22Rv1 (cell line): ENCODE measurements at regions not wholly inside any gene's neighbourhood (a gene's known extent, or its start where the extent isn't known, plus 50 kb on each side); places are given as distances from the start of the nearest gene placed in this dataset.

Experiments
- ZFX ChIP-seq: fragments of 450-650 bp; IDR thresholded peaks from 2 replicates; pipeline ENCODE4 v1.6.1; 2017; ENCODE audit warnings: antibody characterized with exemption, borderline replicate concordance
- TF ChIP-seq, protein P1 (sequence below): fragments of 450-650 bp; IDR thresholded peaks from 2 replicates; pipeline ENCODE4 v1.5.1; 2017; ENCODE audit warnings: mild to moderate bottlenecking

DNA sequence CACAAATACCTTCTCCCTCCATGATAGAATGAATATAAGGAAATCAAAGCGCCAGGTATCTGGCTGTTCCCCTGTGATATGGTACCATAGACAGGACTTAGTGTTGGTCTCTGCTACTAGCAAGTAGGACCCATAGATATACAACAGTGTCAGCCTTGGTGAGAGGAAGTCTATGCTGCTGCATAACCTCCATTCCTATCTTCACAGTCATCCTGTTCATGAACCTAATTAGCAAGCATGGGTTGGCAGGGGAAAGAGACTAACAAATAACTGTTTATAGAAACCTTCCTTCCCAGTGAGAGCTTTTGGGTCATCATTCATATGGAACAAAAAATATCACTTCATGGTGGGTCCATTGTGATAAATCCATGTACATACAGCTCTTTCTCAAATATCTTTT lies 188.9 kb upstream of the FAM98A start:
- TF ChIP-seq, protein P1, sequence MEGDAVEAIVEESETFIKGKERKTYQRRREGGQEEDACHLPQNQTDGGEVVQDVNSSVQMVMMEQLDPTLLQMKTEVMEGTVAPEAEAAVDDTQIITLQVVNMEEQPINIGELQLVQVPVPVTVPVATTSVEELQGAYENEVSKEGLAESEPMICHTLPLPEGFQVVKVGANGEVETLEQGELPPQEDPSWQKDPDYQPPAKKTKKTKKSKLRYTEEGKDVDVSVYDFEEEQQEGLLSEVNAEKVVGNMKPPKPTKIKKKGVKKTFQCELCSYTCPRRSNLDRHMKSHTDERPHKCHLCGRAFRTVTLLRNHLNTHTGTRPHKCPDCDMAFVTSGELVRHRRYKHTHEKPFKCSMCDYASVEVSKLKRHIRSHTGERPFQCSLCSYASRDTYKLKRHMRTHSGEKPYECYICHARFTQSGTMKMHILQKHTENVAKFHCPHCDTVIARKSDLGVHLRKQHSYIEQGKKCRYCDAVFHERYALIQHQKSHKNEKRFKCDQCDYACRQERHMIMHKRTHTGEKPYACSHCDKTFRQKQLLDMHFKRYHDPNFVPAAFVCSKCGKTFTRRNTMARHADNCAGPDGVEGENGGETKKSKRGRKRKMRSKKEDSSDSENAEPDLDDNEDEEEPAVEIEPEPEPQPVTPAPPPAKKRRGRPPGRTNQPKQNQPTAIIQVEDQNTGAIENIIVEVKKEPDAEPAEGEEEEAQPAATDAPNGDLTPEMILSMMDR = no peak
- no peak for TF ChIP-seq ZFX
